ENCODE measurements at regions not wholly inside any gene's neighbourhood (a gene's known extent, or its start where the extent isn't known, plus 50 kb on each side); places are given as distances from the start of the nearest gene placed in this dataset.

DNA sequence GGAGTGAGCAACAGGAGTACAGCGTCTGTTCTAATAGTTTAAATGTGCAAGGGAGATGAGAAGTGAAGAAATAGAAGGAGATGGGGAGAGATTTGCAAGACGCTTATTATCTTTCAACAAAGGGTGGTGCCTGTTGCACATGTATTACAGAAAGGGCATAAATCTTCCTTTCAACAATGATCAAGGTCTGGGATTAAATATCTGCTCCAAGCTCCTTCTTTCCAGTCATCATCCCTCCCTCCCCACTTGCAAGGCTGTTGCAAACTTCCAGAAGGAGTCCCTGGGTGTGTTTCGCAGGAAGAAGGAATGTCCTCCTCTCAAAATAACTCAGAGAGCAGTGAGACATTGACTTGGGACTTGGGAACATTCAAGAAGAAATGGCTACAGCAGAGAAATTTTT, 63.5 kb upstream of the MYCBP2 start:
- no peaks in the 10 kb centered on the region for H3K27me3 ChIP-seq
- intact Hi-C loops (cut with DNase I): no loop called here
- no peaks in the 10 kb centered on the region for H3K9me3 ChIP-seq (replicated peaks in 1 of 3)
- WGBS, 4 donors: 29 to 41% (median 38%) methylated on average over 3 of the region's 3 CpGs
- DNase-seq: no peak
- no peak overlapping the region for H3K4me3 ChIP-seq
- no peaks in the 10 kb centered on the region for H3K36me3 ChIP-seq (replicated peaks in 1 of 2)
- no peak overlapping the region for H3K27ac ChIP-seq
- no peaks in the 10 kb centered on the region for H3K4me1 ChIP-seq (replicated peaks in 1 of 2)
- TF ChIP-seq CTCF (IDR thresholded peaks at IDR 0.05): no peak
- TF ChIP-seq POLR2A (IDR thresholded peaks at IDR 0.05): no peak

GRCh38 chr13:77389625-77390000, 62.7 kb upstream of the MYCBP2 start:
- no peaks in the 10 kb centered on the region for H3K9me3 ChIP-seq (replicated peaks in 1 of 3)
- no peak for TF ChIP-seq CTCF (IDR thresholded peaks at IDR 0.05)
- no peak for TF ChIP-seq POLR2A (IDR thresholded peaks at IDR 0.05)
- DNase-seq: no peak
- no peaks in the 10 kb centered on the region for H3K36me3 ChIP-seq (replicated peaks in 1 of 2)
- no peak overlapping the region for H3K4me3 ChIP-seq
- intact Hi-C loops (cut with DNase I): no loop called here
- H3K4me1 ChIP-seq (replicated peaks in 1 of 2): no peaks in the 10 kb centered on the region
- no peak overlapping the region for H3K27ac ChIP-seq
- H3K27me3 ChIP-seq: no peaks in the 10 kb centered on the region

DNA sequence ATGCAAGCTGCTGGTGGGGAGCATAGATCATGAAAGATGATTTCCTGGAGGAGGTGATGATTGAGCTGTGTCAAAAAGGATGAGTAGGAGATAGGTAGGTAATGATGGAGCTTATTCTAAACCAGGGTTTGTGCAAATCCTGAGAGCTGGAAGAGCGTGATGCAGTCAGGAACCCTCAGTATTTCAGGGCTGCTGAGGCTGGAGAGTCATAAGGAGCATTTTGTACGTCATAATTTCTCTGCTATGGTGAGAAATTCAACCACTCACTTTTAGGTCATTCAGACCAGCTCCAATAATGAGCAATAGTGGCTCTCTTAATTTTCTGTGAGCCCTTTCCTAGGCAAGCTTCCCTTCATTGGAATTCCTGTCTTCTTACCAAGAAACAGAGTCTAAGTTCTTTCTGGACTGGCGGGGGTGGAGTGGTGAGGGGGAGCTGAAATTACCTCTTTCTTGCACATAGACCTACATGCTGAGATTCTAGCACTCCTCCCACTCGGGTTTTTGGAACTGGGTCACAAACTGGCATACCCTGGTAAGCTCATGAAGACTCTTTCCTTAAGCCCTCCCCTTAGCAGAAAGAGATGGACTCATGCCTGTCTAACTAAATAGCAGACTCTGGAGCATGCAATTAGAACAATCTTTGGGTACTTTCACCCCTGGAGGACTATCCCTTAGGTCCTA, 62.2 kb upstream of the MYCBP2 start:
- no peak for DNase-seq
- no peak overlapping the region for H3K27ac ChIP-seq
- no peaks in the 10 kb centered on the region for H3K4me1 ChIP-seq (replicated peaks in 1 of 2)
- intact Hi-C loops (cut with DNase I): no loop called here
- no peaks in the 10 kb centered on the region for H3K9me3 ChIP-seq (replicated peaks in 1 of 3)
- no peaks in the 10 kb centered on the region for H3K27me3 ChIP-seq
- no peak overlapping the region for H3K4me3 ChIP-seq
- H3K36me3 ChIP-seq (replicated peaks in 1 of 2): no peaks in the 10 kb centered on the region
- 58 to 66% (median 63%) methylated on average over 4 of the region's 4 CpGs for WGBS, 4 donors
- no peak for TF ChIP-seq CTCF (IDR thresholded peaks at IDR 0.05)
- no peak for TF ChIP-seq POLR2A (IDR thresholded peaks at IDR 0.05)

GRCh38 chr13:77387607-77388200, 60.8 kb upstream of the MYCBP2 start:
- no peak overlapping the region for H3K4me3 ChIP-seq
- TF ChIP-seq POLR2A (IDR thresholded peaks at IDR 0.05) (no peak), CTCF (IDR thresholded peaks at IDR 0.05) (no peak)
- no peaks in the 10 kb centered on the region for H3K4me1 ChIP-seq (replicated peaks in 1 of 2)
- 72 to 80% (median 76%) methylated on average over 5 of the region's 5 CpGs for WGBS, 4 donors
- H3K27ac ChIP-seq: no peak overlapping the region
- intact Hi-C loops (cut with DNase I): no loop called here
- no peaks in the 10 kb centered on the region for H3K27me3 ChIP-seq
- no peak for DNase-seq
- no peaks in the 10 kb centered on the region for H3K9me3 ChIP-seq (replicated peaks in 1 of 3)
- H3K36me3 ChIP-seq (replicated peaks in 1 of 2): no peaks in the 10 kb centered on the region

Measured in adrenal gland (tissue), 9 donors.